ENCODE measurements at regions not wholly inside any gene's neighbourhood (a gene's known extent, or its start where the extent isn't known, plus 50 kb on each side); places are given as distances from the start of the nearest gene placed in this dataset.

- TF ChIP-seq CTCF (conservative IDR thresholded peaks at IDR 0.05; ENCODE audit: low read depth in 2 of 2), result no peak
- no peak for TF ChIP-seq EZH2 (IDR thresholded peaks at IDR 0.05; ENCODE audit: low read depth, unreplicated experiment)
- no peak for TF ChIP-seq REST (IDR thresholded peaks at IDR 0.05; ENCODE audit: unreplicated experiment)
- TF ChIP-seq CREB1 (CRISPR knock-in tag; IDR thresholded peaks at IDR 0.05; ENCODE audit: low read depth), result no peak
- TF ChIP-seq POLR2AphosphoS5 (IDR thresholded peaks at IDR 0.05; ENCODE audit: low read depth), result no peak
- no peak for TF ChIP-seq JUNB (IDR thresholded peaks at IDR 0.05; ENCODE audit: unreplicated experiment)
- TF ChIP-seq EZH2phosphoT487 (IDR thresholded peaks at IDR 0.05; ENCODE audit: unreplicated experiment), result no peak
- TF ChIP-seq ZNF114 (CRISPR knock-in tag; IDR thresholded peaks at IDR 0.05), result no peak
- no peak for TF ChIP-seq STAT1 (IDR thresholded peaks at IDR 0.05; ENCODE audit: unreplicated experiment)
- no peak for TF ChIP-seq ZNF331 (CRISPR knock-in tag; IDR thresholded peaks at IDR 0.05; ENCODE audit: low read depth)
- TF ChIP-seq ETS1 (IDR thresholded peaks at IDR 0.05), result no peak
- no peak for TF ChIP-seq NANOG (IDR thresholded peaks at IDR 0.05; ENCODE audit: borderline replicate concordance)
Observed at GRCh38 chr18:62651276-62652056, 63.9 kb upstream of the PHLPP1 start.

Measured in GM23338 (cell line).